ENCODE measurements at regions not wholly inside any gene's neighbourhood (a gene's known extent, or its start where the extent isn't known, plus 50 kb on each side); places are given as distances from the start of the nearest gene placed in this dataset.
"Not testable (repeated sequence)": the region's sequence is repeated elsewhere in the genome, so short reads cannot be mapped to it uniquely, and the experiment has no call there.

DNA sequence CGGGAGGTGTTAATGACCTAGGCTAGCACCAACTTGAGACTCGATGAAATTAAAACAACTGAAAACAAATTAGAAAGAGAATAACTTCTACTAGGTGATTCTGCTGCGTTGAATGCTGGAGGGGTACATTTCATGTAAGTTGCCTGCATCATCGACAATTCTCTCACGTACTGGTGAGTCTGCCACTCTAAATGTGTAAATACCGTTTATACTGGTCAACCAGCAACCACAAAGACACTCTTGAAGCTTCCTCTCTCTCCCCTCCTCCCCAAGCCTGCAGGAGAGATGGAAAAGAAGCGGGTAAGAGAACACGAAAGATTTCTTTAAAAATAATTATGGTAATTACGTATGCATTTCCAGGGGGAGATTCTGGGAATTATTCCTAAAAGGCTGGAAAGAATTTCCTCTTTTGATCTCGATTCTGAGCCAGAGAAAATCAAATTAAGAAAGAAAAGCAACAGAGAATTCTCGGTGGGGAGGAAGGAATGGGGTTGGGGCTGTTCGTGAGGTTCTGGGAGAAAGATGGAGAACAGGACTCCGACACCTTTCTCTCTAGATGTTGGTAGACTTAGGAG, 68.6 kb upstream of the MRTFB start:
- DNase-seq (ENCODE audit: low read depth, low spot score), result no peak

DNA sequence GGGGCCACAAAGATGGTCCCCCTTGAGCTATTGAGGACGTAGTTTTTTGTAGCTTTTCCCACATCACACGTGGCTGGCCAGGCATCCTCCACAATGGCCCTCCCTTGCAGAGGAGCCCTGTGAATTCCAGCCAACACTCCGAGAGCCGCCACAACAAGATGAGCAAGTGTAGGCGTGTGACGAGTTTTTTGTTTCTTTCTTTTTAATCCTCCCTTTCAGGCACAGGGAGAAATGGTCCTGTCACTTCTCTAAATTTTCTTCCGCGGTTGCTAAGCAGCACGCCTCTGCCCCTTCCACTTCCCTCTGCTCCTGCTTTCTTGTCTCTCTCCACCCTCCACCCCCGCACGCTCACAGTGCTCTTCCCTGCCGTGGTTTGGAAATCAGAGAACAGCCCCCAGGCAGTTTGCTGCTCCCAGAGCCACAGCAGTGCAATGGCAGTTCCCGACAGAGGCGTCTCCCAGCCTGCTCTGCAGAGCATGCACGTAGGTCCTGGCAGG, 68.0 kb upstream of the MRTFB start:
- DNase-seq (ENCODE audit: low read depth, low spot score), result no peak

GRCh38 chr16:14004031-14004728, 66.9 kb upstream of the MRTFB start:
- DNase-seq (ENCODE audit: low read depth, low spot score), result no peak

DNA sequence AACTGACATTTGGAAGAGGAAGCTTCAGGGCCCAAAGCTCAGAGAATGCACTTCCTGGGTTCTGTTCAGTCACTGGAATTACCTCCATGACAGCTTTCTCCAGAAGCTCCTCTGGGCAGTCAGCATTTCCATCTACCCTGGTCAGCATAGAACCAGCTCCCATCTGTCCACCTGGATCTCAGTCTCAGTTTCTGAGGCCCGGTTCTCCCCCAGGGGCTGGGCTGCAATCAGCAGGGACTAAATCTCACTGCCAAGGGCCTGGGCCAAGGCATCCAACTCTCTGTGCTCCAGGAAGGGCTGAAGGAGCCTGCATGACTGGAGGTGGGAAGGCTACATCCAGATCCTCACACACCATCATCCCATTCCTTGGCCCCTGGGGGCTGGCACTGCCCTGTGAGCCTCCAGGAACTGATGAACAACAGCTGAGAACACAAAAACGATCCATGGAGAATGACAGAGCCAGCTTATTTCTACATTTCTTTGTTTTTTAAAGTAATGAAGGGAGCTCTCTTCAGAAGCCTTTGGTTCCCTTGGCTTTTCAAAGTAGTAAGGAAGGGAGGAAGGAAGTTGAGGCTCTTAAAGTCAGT, 66.3 kb upstream of the MRTFB start:
- no peak for DNase-seq (ENCODE audit: low read depth, low spot score)

GRCh38 chr16:14005335-14005734, 65.8 kb upstream of the MRTFB start:
- no peak for DNase-seq (ENCODE audit: low read depth, low spot score)

- peak; percentile 13 for DNase-seq (ENCODE audit: low read depth, low spot score)
Observed at GRCh38 chr16:14007450-14007849, 63.7 kb upstream of the MRTFB start.

DNA sequence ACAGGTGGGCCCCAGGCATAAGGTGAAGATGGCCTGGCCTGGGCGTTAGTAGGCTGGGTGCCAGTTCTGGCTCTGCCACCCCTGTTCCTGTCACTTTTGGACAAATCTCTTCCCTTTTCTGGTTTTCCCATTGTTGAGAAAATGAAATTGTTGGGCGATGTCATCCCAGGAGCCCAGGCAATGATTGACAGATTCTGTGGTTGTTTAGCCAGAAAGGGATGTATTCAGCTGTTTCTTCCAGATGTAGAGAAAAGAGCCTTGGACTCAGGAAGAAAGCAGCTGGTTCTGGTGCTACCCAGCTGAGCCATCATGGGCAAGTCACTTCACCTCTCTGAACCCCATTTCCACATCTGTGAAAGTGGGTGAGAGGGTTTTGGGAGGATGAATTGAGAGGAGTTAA, 60.1 kb upstream of the MRTFB start:
- no peak for DNase-seq (ENCODE audit: low read depth, low spot score)

GRCh38 chr16:14011846-14012245, 59.3 kb upstream of the MRTFB start:
- no peak for DNase-seq (ENCODE audit: low read depth, low spot score)

GRCh38 chr16:14013145-14013570, 58.0 kb upstream of the MRTFB start:
- no peak for DNase-seq (ENCODE audit: low read depth, low spot score)

DNA sequence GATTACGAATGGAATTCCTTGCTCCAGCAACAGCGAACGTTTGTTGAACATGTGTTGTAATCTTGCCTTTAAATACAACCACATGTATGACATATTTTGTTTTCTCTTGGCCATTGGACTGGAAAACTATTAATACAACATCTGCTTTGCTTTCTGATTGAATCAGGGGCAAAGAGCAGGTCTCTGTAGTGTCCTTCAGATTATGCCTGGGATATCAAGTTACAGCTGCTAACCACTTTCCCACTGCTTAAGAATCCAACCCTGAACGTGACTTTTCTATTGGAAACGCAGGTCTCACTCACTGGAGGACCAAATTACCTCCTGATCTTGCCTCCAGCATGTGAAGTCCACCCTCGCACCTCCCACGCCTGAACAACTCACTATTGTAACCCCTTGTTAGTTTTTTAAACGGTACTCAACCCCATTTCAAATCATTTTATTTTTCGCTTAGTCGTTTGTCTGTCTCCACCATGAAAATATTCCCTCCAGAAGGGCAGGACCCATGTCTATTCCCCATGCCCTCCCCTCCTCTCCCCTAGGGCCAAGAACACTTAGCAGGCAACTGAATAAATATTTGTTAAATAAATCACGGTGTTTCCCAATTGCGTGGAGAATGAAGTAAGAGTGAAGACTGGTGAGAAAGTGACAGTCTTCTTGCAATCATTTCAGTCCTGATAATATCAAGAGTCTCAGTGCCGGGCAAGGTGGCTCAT, 57.4 kb upstream of the MRTFB start:
- no peak for DNase-seq (ENCODE audit: low read depth, low spot score)

GRCh38 chr16:14014284-14014625, 56.9 kb upstream of the MRTFB start:
- no peak for DNase-seq (ENCODE audit: low read depth, low spot score)

- no peak for DNase-seq (ENCODE audit: low read depth, low spot score)
Observed at GRCh38 chr16:14015033-14015432, 56.1 kb upstream of the MRTFB start.

DNA sequence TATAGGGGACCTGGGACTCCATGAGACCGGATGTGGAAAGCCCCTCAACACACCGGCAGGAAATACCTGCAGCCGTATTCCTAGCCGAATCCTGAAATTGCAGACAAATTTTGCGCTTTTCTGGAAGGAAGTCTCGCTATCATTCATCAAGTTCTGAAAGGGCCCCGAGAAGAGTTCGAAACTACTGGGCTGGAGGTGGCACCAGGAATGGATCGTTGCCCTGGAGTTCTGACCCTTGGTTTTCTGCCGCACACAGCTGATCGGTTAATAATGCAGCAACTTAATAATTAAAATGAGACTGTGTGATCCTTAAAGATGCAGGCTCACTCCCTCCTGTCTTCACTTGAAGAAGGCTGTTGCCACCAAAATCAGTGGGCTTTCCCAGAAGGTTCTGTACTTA, 55.7 kb upstream of the MRTFB start:
- no peak for DNase-seq (ENCODE audit: low read depth, low spot score)

- peak; percentile 68 for DNase-seq (ENCODE audit: low read depth, low spot score)
Observed at GRCh38 chr16:14015948-14016347, 55.2 kb upstream of the MRTFB start.

- DNase-seq (ENCODE audit: low read depth, low spot score), result not testable (repeated sequence)
Observed at GRCh38 chr16:14016362-14016761, 54.8 kb upstream of the MRTFB start.

DNA sequence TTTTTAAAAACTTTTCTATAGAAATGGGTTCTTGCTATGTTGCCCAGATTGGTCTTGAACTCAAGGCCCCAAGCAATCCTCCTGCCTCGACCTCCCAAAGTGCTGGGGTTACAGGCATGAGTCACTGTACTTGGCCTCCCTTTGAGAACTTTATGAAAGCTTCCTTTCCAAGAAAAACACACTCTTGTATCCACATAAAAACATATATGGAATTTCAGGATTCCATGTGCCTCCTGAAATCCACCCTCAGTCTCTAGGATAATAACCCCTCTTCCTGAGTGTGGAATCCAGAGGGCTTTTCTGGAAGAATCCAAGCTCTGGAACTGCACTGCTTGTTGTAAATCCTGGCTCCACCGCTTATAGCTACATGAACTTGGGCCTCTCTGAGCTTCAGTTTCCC, 53.2 kb upstream of the MRTFB start:
- no peak for DNase-seq (ENCODE audit: low read depth, low spot score)

- DNase-seq (ENCODE audit: low read depth, low spot score), result no peak
Observed at GRCh38 chr16:14018851-14019250, 52.3 kb upstream of the MRTFB start.

- no peak for DNase-seq (ENCODE audit: low read depth, low spot score)
Observed at GRCh38 chr16:14020141-14020540, 51.0 kb upstream of the MRTFB start.

All from pulmonary artery endothelial cell (primary cell).